WERI-Rb-1 (cell line): ENCODE measurements at regions not wholly inside any gene's neighbourhood (a gene's known extent, or its start where the extent isn't known, plus 50 kb on each side); places are given as distances from the start of the nearest gene placed in this dataset.

ENCODE experiments used
- DNase-seq: peaks from one replicate; pipeline ENCODE4 v3.0.0-alpha.2; 2020
- H3K27ac ChIP-seq: fragments of 250-450 bp; sonication (Bioruptor Pico); 2 replicates; pipeline ENCODE4 v1.5.1; 2020; ENCODE audit warnings: mild to moderate bottlenecking, moderate library complexity
- H3K27me3 ChIP-seq: fragments of 250-450 bp; sonication (Bioruptor Pico); 2 replicates; pipeline ENCODE4 v1.5.1; 2021; ENCODE audit warnings: mild to moderate bottlenecking, low read depth, moderate library complexity; ENCODE audit not compliant: insufficient read depth, severe bottlenecking
- H3K36me3 ChIP-seq: fragments of 250-450 bp; sonication (Bioruptor Pico); 2 replicates; pipeline ENCODE4 v1.5.1; 2020; ENCODE audit warnings: mild to moderate bottlenecking, moderate library complexity
- H3K4me3 ChIP-seq: 2 replicates; pipeline ENCODE4 v1.5.1; 2011; ENCODE audit warnings: low read depth, mild to moderate bottlenecking, control low read depth, low read length
- H3K9me3 ChIP-seq: fragments of 250-450 bp; sonication (Bioruptor Pico); 2 replicates; pipeline ENCODE4 v1.5.1; 2021; ENCODE audit warnings: mild to moderate bottlenecking, moderate library complexity; ENCODE audit not compliant: severe bottlenecking
- TF ChIP-seq, protein P1 (sequence below): IDR thresholded peaks from 2 replicates; pipeline ENCODE4 v1.5.1; 2011; ENCODE audit warnings: low read depth, mild to moderate bottlenecking, control low read depth, inconsistent platforms, low read length

DNA sequence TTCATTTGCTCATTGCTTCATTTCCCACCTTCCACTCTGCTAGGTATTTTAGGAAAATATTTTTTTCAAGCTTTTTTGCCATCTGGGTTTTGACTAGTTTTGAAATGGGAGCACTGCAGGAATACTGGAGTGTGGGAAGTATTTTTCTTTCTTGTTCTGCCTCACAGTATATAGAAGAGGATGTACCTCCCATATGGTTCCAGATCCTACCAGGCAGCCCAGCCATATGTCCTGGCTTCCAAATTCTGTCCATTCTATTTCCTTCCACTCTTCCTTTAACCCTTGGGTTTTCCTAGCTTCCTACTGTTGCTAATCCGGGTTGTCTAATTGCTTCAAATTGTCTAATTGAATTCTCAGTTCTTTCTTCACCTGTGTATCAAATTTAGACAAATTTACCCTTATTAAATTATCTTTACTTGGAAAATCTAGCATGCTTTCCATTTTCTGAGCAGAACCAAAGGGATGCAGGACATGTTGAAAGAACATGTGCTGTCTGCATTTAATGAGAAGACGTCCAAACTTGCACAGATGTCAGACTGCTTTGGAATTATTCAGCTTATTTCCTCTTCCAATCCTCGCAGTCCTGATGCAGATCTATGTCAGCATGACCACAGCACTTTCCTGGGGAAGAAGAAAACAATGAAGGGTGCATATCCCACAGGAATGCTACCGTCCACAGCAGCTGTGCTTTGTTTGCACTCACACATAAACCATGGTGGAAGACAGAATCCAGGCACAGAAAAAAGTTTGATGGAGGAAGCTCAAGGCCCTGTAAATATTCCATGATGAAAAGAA lies 1273.9 kb upstream of the MAP3K7 start:
- H3K27me3 ChIP-seq: no peaks in the 10 kb centered on the region
- H3K27ac ChIP-seq: no peak overlapping the region
- no peak for DNase-seq
- H3K36me3 ChIP-seq: no peaks in the 10 kb centered on the region
- H3K4me3 ChIP-seq: no peak overlapping the region
- TF ChIP-seq, protein P1, sequence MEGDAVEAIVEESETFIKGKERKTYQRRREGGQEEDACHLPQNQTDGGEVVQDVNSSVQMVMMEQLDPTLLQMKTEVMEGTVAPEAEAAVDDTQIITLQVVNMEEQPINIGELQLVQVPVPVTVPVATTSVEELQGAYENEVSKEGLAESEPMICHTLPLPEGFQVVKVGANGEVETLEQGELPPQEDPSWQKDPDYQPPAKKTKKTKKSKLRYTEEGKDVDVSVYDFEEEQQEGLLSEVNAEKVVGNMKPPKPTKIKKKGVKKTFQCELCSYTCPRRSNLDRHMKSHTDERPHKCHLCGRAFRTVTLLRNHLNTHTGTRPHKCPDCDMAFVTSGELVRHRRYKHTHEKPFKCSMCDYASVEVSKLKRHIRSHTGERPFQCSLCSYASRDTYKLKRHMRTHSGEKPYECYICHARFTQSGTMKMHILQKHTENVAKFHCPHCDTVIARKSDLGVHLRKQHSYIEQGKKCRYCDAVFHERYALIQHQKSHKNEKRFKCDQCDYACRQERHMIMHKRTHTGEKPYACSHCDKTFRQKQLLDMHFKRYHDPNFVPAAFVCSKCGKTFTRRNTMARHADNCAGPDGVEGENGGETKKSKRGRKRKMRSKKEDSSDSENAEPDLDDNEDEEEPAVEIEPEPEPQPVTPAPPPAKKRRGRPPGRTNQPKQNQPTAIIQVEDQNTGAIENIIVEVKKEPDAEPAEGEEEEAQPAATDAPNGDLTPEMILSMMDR: no peak
- H3K9me3 ChIP-seq: no peaks in the 10 kb centered on the region

DNA sequence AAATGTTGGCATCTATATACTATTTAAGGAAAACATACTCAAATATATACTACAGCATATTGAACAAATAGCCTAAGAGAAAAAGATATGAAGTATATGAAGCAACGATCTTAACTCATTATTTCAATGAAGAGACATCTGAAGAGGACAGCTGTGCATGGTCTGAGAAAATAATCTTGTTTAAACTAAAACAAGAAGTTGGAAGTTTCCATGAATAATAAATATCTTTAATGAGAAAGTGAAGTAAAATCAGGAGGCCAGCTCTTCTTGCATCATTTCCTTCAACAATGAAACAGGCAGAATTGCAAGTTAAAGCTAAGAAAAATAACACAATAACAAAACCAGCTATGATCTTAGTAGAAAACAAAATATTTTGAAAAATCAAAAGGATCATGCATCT lies 1265.4 kb upstream of the MAP3K7 start:
- Histone ChIP-seq H3K36me3 (no peaks in the 10 kb centered on the region), H3K27ac (no peak overlapping the region), H3K27me3 (no peaks in the 10 kb centered on the region), H3K9me3 (no peaks in the 10 kb centered on the region), H3K4me3 (no peak overlapping the region)
- TF ChIP-seq, protein P1: no peak
- DNase-seq: no peak

DNA sequence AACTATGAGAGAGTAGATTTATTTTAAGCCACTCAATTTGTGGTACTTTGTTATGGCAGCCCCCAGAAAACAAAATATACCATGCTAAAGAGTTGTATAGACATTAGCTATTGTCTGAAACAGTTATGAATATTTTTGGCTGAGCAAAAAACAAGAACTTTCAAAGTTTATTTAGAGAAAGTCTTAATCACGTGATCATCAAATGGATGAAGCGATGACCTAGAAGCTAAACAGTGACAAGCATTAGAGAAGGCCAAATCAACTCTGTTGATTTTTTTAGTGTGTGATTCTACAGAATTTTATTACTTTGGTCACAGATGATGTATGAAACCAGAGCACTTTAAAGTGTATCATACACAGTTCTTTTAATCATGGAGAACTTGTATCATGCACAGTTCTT lies 1247.9 kb upstream of the MAP3K7 start:
- Histone ChIP-seq H3K27ac (no peak overlapping the region), H3K27me3 (no peaks in the 10 kb centered on the region), H3K36me3 (no peaks in the 10 kb centered on the region), H3K4me3 (no peak overlapping the region), H3K9me3 (no peaks in the 10 kb centered on the region)
- no peak for DNase-seq
- TF ChIP-seq, protein P1: no peak

- no peaks in the 10 kb centered on the region for H3K9me3 ChIP-seq
- no peak for DNase-seq
- H3K27ac ChIP-seq: no peak overlapping the region
- H3K36me3 ChIP-seq: no peaks in the 10 kb centered on the region
- TF ChIP-seq, protein P1: no peak
- H3K4me3 ChIP-seq: no peak overlapping the region
- no peaks in the 10 kb centered on the region for H3K27me3 ChIP-seq
These were observed 1240.3 kb upstream of the MAP3K7 start for GRCh38 chr6:91827151-91827550.

- Histone ChIP-seq H3K9me3 (no peaks in the 10 kb centered on the region), H3K27me3 (no peaks in the 10 kb centered on the region), H3K36me3 (no peaks in the 10 kb centered on the region), H3K27ac (no peak overlapping the region), H3K4me3 (no peak overlapping the region)
- TF ChIP-seq, protein P1: no peak
- DNase-seq: no peak
These were observed 1239.3 kb upstream of the MAP3K7 start for GRCh38 chr6:91826128-91826527.

DNA sequence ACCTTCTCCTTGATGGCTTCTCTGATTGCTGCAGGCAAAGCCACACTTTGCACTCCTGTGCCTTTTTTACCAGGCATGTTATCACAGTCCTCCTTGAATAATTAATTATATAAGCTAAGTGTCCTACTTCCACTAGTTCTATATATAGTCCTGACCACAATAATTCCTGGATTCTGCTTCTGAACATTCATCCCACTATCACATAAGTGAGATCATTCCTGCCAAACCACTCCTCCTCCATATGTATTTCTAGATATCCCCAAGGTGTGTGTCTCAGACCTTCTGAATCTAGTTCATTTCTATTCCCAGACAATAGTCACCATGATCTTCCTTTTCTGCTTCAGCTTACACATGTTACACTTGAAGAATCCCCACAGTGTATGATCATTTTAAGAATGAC lies 1237.5 kb upstream of the MAP3K7 start:
- Histone ChIP-seq H3K4me3 (no peak overlapping the region), H3K9me3 (no peaks in the 10 kb centered on the region), H3K27ac (no peak overlapping the region), H3K36me3 (no peaks in the 10 kb centered on the region), H3K27me3 (no peaks in the 10 kb centered on the region)
- no peak for DNase-seq
- TF ChIP-seq, protein P1: no peak
